ENCODE measurements at regions not wholly inside any gene's neighbourhood (a gene's known extent, or its start where the extent isn't known, plus 50 kb on each side); places are given as distances from the start of the nearest gene placed in this dataset.

GRCh38 chr6:27081931-27082330, 165.6 kb upstream of the PRSS16 start:
- no peak for TF ChIP-seq GABPA (IDR thresholded peaks at IDR 0.05; ENCODE audit: low read depth)
- TF ChIP-seq IRF3 (IDR thresholded peaks at IDR 0.05; ENCODE audit: low read depth, low read length): no peak
- TF ChIP-seq USF1 (IDR thresholded peaks at IDR 0.05; ENCODE audit: borderline replicate concordance, low read depth): no peak
- no peak for TF ChIP-seq CTCF (IDR thresholded peaks at IDR 0.05)
- TF ChIP-seq CHD2 (IDR thresholded peaks at IDR 0.05; ENCODE audit: low read length, partially characterized antibody): no peak
- no peak for TF ChIP-seq YY1 (IDR thresholded peaks at IDR 0.05; ENCODE audit: low read depth)
- no peak for TF ChIP-seq MXI1 (IDR thresholded peaks at IDR 0.05; ENCODE audit: low read depth, low read length)
- no peak for TF ChIP-seq POLR2AphosphoS5 (IDR thresholded peaks at IDR 0.05; ENCODE audit: low read depth, low read length)
- TF ChIP-seq FOXJ3 (CRISPR knock-in tag; IDR thresholded peaks at IDR 0.05): no peak
- no peak for TF ChIP-seq PBX3 (IDR thresholded peaks at IDR 0.05)
- no peak for TF ChIP-seq SIN3A (IDR thresholded peaks at IDR 0.05; ENCODE audit: borderline replicate concordance, low read depth, low read length)
- TF ChIP-seq REST (IDR thresholded peaks at IDR 0.05; ENCODE audit: low read depth, low read length): no peak
- no peak for TF ChIP-seq JUND (IDR thresholded peaks at IDR 0.05)
